ENCODE measurements at regions not wholly inside any gene's neighbourhood (a gene's known extent, or its start where the extent isn't known, plus 50 kb on each side); places are given as distances from the start of the nearest gene placed in this dataset.

DNA sequence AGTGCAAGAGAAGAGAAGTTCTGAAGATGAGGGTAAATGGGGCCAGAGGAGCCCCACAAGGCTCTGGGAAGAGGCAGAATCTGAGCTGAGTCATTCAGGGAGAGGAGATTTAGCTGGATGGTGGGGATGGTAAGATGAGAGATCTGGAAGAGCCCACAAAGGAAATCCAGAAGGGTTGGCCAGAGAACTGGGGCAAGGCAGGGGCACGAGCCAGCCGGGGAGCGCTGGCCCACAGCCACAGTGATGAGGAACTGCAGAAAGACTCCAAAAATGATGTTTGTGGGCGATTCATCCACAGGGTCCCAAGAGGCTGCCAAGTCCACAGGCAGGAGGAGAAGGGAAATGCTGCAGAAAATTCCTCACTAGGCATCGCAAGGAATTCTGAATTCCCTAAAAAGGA lies 75.9 kb upstream of the ATP2B2 start:
- no peaks in the 10 kb centered on the region for H4K20me1 ChIP-seq (replicated peaks; ENCODE audit: control insufficient read depth, extremely low read depth, insufficient read depth, low read length)
- no peaks in the 10 kb centered on the region for H3K79me2 ChIP-seq (ENCODE audit: control insufficient read depth, insufficient read depth, low read length)
- no TSS peak for BruUV-seq (replicated peaks)
- H3K27me3 ChIP-seq (ENCODE audit: control insufficient read depth in 2 of 2, insufficient read depth in 2 of 2, low read length in 2 of 2): no peaks in the 10 kb centered on the region
- H3K27ac ChIP-seq (ENCODE audit: insufficient read depth, low read depth, low read length): no peak overlapping the region
- H3K4me3 ChIP-seq (replicated peaks in 1 of 3; ENCODE audit: insufficient read depth in 1 of 3, low read depth in 1 of 3, low read length in 3 of 3): no peak overlapping the region
- ChIA-PET CTCF (no interaction called here), POLR2A (no interaction called here)
- H3K9ac ChIP-seq (replicated peaks; ENCODE audit: extremely low read depth, insufficient read depth, low read length): no peak overlapping the region
- no peak overlapping the region for H2AFZ ChIP-seq (ENCODE audit: low read depth, low read length)
- FAIRE-seq: no peak
- intact Hi-C loops (cut with micrococcal nuclease) (no loop called here), dilution Hi-C loops (cut with MboI; ENCODE audit: extremely low pct_ligation_motif_present, low sequenced_read_pairs) (no loop called here)
- no peak for DNase-seq (ENCODE audit: low read depth, low spot score)
- no peaks in the 10 kb centered on the region for H3K9me1 ChIP-seq (replicated peaks; ENCODE audit: control insufficient read depth, extremely low read depth, insufficient read depth, low read length)
- TF ChIP-seq GATA2 (IDR thresholded peaks at IDR 0.05; ENCODE audit: insufficient read depth, insufficient read length, low read depth, low read length) (no peak), MYC (IDR thresholded peaks at IDR 0.05; ENCODE audit: low read depth, low read length) (no peak), EZH2 (IDR thresholded peaks at IDR 0.05; ENCODE audit: borderline replicate concordance, low read depth, low read length, severe bottlenecking) (no peak), POLR2A (IDR thresholded peaks at IDR 0.05; ENCODE audit: low read depth, low read length) (no peak), POLR2AphosphoS5 (IDR thresholded peaks at IDR 0.05; ENCODE audit: insufficient read depth, low read depth, low read length) (no peak), JUN (IDR thresholded peaks at IDR 0.05; ENCODE audit: borderline replicate concordance, insufficient read depth, insufficient read length, low read depth) (no peak), FOS (IDR thresholded peaks at IDR 0.05; ENCODE audit: borderline replicate concordance, insufficient read depth, low read length) (no peak)
- TF ChIP-seq, protein P1, sequence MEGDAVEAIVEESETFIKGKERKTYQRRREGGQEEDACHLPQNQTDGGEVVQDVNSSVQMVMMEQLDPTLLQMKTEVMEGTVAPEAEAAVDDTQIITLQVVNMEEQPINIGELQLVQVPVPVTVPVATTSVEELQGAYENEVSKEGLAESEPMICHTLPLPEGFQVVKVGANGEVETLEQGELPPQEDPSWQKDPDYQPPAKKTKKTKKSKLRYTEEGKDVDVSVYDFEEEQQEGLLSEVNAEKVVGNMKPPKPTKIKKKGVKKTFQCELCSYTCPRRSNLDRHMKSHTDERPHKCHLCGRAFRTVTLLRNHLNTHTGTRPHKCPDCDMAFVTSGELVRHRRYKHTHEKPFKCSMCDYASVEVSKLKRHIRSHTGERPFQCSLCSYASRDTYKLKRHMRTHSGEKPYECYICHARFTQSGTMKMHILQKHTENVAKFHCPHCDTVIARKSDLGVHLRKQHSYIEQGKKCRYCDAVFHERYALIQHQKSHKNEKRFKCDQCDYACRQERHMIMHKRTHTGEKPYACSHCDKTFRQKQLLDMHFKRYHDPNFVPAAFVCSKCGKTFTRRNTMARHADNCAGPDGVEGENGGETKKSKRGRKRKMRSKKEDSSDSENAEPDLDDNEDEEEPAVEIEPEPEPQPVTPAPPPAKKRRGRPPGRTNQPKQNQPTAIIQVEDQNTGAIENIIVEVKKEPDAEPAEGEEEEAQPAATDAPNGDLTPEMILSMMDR (IDR thresholded peaks at IDR 0.05; ENCODE audit: extremely low read depth in 1 of 2, insufficient read depth in 1 of 2, low read depth in 1 of 2, low read length in 2 of 2): no peak
- TF ChIP-seq, protein P2, sequence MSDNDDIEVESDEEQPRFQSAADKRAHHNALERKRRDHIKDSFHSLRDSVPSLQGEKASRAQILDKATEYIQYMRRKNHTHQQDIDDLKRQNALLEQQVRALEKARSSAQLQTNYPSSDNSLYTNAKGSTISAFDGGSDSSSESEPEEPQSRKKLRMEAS (IDR thresholded peaks at IDR 0.05; ENCODE audit: insufficient read depth, insufficient read length): no peak
- H3K4me2 ChIP-seq (ENCODE audit: insufficient read depth, low read length): no peak overlapping the region
- no peaks in the 10 kb centered on the region for H3K4me1 ChIP-seq (ENCODE audit: control insufficient read depth, extremely low read depth, insufficient read depth, low read length)
- H3K9me3 ChIP-seq (replicated peaks; ENCODE audit: control insufficient read depth, insufficient read depth, low read length): no peaks in the 10 kb centered on the region
- no peaks in the 10 kb centered on the region for H3K36me3 ChIP-seq (ENCODE audit: control insufficient read depth in 2 of 2, extremely low read depth in 1 of 2, insufficient read depth in 2 of 2, low read length in 2 of 2)
